UCSD-AML1 (cell line): ENCODE measurements at regions not wholly inside any gene's neighbourhood (a gene's known extent, or its start where the extent isn't known, plus 50 kb on each side); places are given as distances from the start of the nearest gene placed in this dataset.

Source experiments
- DNase-seq: peaks from one replicate; lab custom pipeline; 2025; ENCODE audit not compliant: unreplicated experiment; lab: John Stamatoyannopoulos, UW

- no peak for DNase-seq
Observed at GRCh38 chr12:34340534-34341361, 318.5 kb downstream of the ALG10 start.

DNA sequence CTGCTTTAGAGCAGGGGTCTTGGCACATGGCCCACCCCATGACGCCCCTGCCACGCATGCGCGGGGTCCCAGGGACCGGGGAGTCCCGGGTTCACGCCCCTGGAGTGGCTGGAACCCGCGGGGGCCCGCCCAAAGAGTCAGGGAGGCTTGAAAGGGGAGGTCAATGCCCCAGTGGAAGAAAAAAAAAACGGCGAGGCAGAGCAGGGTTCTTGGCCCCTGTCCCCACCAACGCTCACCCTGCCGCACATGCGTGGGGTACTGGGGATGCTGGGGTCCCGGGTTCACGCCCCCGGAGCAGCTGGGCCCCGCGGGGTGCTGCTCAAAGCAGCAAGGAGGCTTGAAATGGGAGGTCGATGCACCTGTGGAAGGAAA, 319.1 kb downstream of the ALG10 start:
- DNase-seq = no peak

GRCh38 chr12:34342048-34342447, 319.8 kb downstream of the ALG10 start:
- DNase-seq = no peak

GRCh38 chr12:34343345-34343744, 321.0 kb downstream of the ALG10 start:
- no peak for DNase-seq

DNA sequence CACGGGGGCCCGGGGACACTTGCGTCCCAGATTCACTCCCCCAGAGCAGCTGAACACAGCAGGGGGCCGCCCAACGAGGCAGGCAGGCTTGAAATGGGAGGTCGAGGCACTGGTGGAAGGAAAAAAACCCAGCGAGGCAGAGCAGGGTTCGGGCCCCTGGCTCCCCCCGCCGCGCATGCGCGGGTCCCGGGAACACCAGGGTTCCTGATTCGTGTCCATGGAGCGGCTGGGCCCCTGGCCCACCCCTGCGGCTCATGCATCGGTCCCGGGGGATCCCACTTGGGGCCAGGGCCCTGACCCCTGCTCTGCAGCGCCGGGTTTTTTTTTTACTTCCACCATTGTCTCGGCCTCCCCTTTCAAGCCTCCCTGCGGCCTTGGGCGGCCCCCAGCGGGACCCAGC, 321.5 kb downstream of the ALG10 start:
- no peak for DNase-seq

- DNase-seq = no peak
Observed at GRCh38 chr12:34344851-34345522, 322.7 kb downstream of the ALG10 start.

GRCh38 chr12:34345801-34346200, 323.5 kb downstream of the ALG10 start:
- DNase-seq = no peak

DNA sequence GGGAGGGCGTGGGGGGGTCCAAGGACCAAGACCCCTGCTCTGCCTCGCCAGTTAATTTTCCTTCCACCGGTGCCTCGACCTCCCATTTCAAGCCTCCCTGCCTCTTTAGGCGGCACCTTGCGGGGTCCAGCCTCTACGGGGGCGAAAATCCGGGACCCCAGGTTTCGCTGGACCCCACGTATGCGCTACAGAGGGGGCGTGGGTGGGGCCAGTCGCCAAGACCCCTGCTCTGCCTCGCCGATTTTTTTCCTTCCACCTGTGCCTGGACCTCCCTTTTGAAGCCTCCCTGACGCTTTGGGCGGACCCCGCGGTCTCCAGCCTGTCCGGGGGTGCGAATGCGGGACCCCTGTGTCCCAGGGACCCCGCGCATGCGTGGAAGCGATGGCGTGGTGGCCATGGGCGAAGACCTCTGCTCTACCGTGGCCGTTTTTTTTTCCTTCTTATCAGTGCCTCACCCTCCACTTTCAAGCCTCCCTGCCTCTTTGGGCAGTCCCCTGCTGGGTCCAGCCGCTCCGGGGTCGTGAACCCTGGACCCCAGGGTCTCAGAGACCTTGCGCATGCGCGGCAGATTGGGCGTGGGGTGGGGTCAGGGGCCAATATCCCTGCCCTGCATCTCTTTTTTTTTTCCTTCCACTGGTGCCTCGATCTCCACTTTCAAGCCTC, 324.2 kb downstream of the ALG10 start:
- DNase-seq = no peak

- no peak for DNase-seq
Observed at GRCh38 chr12:34347367-34347766, 325.1 kb downstream of the ALG10 start.

DNA sequence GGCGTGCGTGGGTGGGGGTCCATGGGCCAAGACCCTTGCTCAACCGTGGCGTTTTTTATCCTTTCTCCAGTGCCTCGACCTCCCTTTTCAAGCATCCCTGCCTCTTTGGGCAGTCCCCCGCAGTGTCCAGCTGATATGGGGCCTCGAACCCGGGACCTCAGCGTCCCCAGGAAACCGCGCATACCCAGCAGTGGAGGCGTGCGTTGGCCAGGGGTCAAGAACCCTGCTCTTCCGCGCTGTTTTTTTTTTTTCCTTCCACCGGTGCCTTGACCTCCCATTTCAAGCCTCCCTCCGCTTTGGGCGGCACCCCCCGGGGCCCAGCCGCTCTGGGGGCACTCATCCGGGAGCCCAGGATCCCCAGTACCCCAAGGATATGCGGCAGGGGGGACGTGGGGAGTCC, 325.8 kb downstream of the ALG10 start:
- no peak for DNase-seq

DNA sequence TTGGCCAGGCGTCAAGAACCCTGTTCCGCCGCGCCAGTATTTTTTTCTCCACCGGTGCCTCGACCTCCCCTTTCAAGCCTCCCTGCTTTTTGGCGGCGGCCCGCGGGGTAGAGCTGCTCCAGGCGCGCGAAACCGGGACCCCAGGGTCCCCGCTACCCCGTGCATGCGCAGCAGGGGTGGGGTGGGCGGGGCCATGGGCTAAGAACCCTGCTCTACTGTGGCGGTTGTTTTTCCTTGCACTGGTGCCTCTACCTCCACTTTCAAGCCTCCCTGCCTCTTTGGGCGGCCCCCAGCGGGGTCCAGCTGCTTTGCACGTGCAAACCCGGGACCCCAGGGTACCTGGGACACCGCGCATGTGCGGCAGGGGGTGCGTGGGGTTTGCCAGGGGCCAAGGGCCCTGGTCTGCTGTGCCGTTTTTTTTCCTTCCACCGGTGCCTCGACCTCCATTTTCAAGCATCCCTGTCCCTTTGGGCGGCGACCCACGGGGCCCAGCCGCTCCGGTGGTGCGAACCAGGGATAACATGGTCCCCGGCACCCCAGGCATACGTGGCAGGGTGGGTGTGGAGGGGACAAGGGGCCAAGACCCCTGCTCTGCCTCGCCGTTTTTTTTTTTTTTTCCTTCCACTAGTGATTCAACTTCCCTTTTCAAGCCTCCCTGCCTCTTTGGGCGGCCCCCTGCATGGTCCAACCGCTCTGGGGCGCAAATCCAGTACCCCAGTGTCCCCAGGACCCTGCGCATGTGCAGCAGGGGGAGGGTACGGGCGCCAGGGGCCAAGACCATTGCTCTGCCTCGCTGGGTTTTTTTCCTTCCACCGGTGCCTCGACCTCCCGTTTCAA, 326.8 kb downstream of the ALG10 start:
- no peak for DNase-seq

GRCh38 chr12:34349673-34349961, 327.3 kb downstream of the ALG10 start:
- no peak for DNase-seq

GRCh38 chr12:34350092-34351041, 328.1 kb downstream of the ALG10 start:
- DNase-seq = no peak

GRCh38 chr12:34352098-34352497, 329.8 kb downstream of the ALG10 start:
- DNase-seq = no peak

DNA sequence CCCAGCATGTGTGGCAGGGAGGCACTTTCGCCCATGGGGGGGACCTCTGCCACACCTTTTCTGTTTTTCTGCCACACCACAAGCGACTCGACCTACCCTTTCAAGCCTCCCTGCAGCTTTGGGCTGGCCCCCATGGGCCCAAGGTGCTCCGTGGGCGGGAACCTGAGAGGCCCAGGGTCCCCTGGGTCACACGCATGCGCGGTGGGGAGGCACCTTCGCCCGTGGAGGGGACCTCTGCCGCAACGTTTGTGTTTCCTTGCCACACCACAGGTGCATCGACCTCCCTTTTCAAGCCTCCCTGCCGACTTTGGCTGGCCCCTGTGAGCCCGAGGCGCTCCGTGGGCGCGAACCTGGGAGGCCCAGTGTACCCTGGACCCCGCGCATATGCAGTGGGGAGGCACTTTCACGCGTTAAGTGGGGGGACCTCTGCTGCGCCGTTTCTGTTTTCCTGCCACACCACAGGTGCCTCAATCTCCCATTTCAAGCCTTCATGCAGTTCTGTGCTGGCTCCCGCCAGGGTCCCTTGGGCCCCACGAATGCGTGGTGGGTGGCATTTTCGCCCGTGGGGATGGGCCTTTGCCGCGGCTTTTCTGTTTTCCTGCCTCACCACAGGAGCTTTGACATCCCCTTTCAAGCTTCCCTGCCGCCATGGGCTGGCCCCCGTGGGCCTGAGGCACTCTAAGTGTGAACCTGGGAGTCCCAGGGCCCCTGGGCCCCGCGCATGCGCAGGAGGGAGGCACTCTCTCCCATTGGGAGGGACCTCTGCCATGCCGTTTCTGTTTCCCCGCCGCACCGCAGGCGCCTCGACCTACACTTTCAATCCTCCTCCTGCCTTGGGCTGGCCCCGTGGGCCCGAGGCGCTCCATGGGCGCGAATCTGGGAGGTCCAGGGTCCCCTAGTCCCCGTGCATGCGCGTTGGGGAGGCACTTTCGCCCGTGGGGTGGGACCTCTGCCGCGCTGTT, 332.2 kb downstream of the ALG10 start:
- DNase-seq = no peak

- no peak for DNase-seq
Observed at GRCh38 chr12:34356233-34356987, 334.1 kb downstream of the ALG10 start.

DNA sequence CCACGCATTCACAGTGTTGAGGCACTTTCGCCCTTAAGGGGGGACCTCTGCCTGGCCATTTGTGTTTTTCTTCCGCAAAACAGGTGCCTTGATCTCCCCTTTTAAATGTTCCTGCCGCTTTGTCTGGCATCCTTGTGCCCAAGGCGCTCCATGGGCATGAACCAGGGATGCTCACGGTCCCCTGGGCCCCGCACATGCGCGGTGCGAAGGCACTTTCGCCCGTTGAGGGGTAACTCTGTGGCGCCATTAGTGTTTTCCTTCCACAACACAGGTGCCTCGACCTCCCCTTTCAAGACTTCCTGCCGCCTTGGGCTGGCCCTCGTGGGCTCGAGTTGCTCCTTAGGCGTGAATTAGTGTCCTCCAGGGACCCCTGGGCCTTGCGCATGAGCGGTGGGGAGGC, 335.5 kb downstream of the ALG10 start:
- no peak for DNase-seq

DNA sequence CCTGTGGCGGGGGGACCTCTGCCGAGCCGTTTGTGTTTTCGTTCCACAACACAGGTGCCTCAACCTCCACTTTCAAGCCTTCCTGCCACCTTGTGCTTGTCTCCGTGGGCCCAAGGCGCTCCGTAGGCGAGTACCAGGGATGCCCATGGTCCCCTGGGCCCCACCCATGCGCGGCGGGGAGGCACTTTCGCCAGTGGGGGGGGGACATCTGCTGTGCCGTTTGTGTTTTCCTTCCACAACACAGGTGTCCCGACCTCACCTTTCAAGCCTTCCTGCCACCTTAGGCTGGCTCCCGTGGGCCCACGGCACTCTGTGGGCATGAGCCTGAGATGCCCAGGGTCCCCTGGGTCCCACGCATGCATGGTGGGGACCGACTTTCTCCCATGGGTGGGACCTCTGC, 335.9 kb downstream of the ALG10 start:
- no peak for DNase-seq
